GM23248 (cell line): ENCODE measurements at regions not wholly inside any gene's neighbourhood (a gene's known extent, or its start where the extent isn't known, plus 50 kb on each side); places are given as distances from the start of the nearest gene placed in this dataset.

Experiments used
- DNase-seq: peaks from one replicate; pipeline ENCODE4 v3.0.0-alpha.2; 2015
- H2AFZ ChIP-seq: fragments of 200-600 bp; sonication (generic); 2 replicates; pipeline ENCODE4 v1.6.1; 2016; ENCODE audit warnings: antibody characterized with exemption
- H3F3A ChIP-seq: fragments of 200-600 bp; sonication (generic); 2 replicates; pipeline ENCODE4 v1.6.1; 2016; ENCODE audit warnings: mild to moderate bottlenecking, antibody characterized with exemption, mixed run types; ENCODE audit not compliant: insufficient read depth
- H3K27ac ChIP-seq: fragments of 200-600 bp; sonication (generic); 2 replicates; pipeline ENCODE4 v1.5.1; 2016; ENCODE audit warnings: mild to moderate bottlenecking
- H3K27me3 ChIP-seq: fragments of 200-600 bp; sonication (generic); replicated peaks from 2 replicates; pipeline ENCODE4 v1.6.1; 2016; ENCODE audit warnings: mild to moderate bottlenecking; ENCODE audit not compliant: insufficient read depth
- H3K36me3 ChIP-seq: fragments of 200-600 bp; sonication (generic); 2 replicates; pipeline ENCODE4 v1.6.1; 2016; ENCODE audit warnings: low read depth, mild to moderate bottlenecking
- H3K4me1 ChIP-seq: fragments of 200-600 bp; sonication (generic); 2 replicates; pipeline ENCODE4 v1.6.1; 2016; ENCODE audit warnings: mild to moderate bottlenecking; ENCODE audit not compliant: insufficient read depth
- H3K4me2 ChIP-seq: fragments of 200-600 bp; sonication (generic); one replicate; pipeline ENCODE4 v1.6.1; 2016; ENCODE audit warnings: mild to moderate bottlenecking; ENCODE audit not compliant: unreplicated experiment
- H3K4me3 ChIP-seq: fragments of 200-600 bp; sonication (generic); 2 replicates; pipeline ENCODE4 v1.5.1; 2016; ENCODE audit warnings: mild to moderate bottlenecking
- H3K79me2 ChIP-seq: fragments of 200-600 bp; sonication (generic); 2 replicates; pipeline ENCODE4 v1.6.1; 2016; ENCODE audit warnings: mild to moderate bottlenecking; ENCODE audit not compliant: insufficient read depth
- H3K9ac ChIP-seq: fragments of 200-600 bp; sonication (generic); 2 replicates; pipeline ENCODE4 v1.6.1; 2016; ENCODE audit warnings: mild to moderate bottlenecking
- H3K9me2 ChIP-seq: fragments of 200-600 bp; sonication (generic); 2 replicates; pipeline ENCODE4 v1.6.1; 2016; ENCODE audit warnings: mixed run types, mild to moderate bottlenecking, moderate library complexity; ENCODE audit not compliant: insufficient read depth
- H3K9me3 ChIP-seq: fragments of 200-600 bp; sonication (generic); one replicate; pipeline ENCODE4 v1.6.1; 2017; ENCODE audit warnings: low read depth
- H4K20me1 ChIP-seq: fragments of 200-600 bp; sonication (generic); 2 replicates; pipeline ENCODE4 v1.6.0; 2016; ENCODE audit not compliant: insufficient read depth
- EZH2 ChIP-seq: fragments of 200-600 bp; sonication (generic); IDR thresholded peaks from 2 replicates; pipeline ENCODE4 v1.6.1; 2018; ENCODE audit warnings: antibody characterized with exemption, mild to moderate bottlenecking; ENCODE audit not compliant: insufficient read depth, poor library complexity, severe bottlenecking
- EZH2phosphoT487 ChIP-seq: fragments of 200-600 bp; sonication (generic); IDR thresholded peaks from 2 replicates; pipeline ENCODE4 v1.6.1; 2018; ENCODE audit warnings: antibody characterized with exemption, moderate library complexity, mild to moderate bottlenecking, low read depth; ENCODE audit not compliant: insufficient read depth
- WGBS, 2 experiments: methylation state at CpG; one replicate each; pipeline ENCODE4 v1.1.6; 2015 to 2017; ENCODE audit warnings: low lambda C conversion rate in 2 of 2, low coverage in 1 of 2; ENCODE audit errors: missing lambda C conversion rate in 2 of 2; 5-methylcytosine and 5-hydroxymethylcytosine counted together
- in situ Hi-C: fragments of 300-500 bp; cut with MboI; formaldehyde crosslinking; loops from 2 replicates; pipeline ENCODE4 v1.15.0; 2020

- Histone ChIP-seq H3K79me2 (no peaks in the 10 kb centered on the region), H3K27ac (no peak overlapping the region), H3K36me3 (no peaks in the 10 kb centered on the region), H4K20me1 (no peaks in the 10 kb centered on the region), H3K9me3 (no peaks in the 10 kb centered on the region), H3K9me2 (no peaks in the 10 kb centered on the region), H3K4me1 (no peaks in the 10 kb centered on the region), H3F3A (no peaks in the 10 kb centered on the region), H3K4me3 (no peak overlapping the region), H3K27me3 (no peaks in the 10 kb centered on the region), H3K4me2 (no peak overlapping the region), H3K9ac (no peak overlapping the region), H2AFZ (no peak overlapping the region)
- WGBS, 2 experiments: 14 to 32% methylated on average over 2 of the region's 2 CpGs
- DNase-seq: no peak
- in situ Hi-C loops: no loop called here
- TF ChIP-seq EZH2 (no peak), EZH2phosphoT487 (no peak)
Measured at GRCh38 chr12:131254374-131254773, 300.7 kb downstream of the ADGRD1 start.

GRCh38 chr12:131258398-131258797, 304.7 kb downstream of the ADGRD1 start:
- no peaks in the 10 kb centered on the region for H3F3A ChIP-seq
- no peaks in the 10 kb centered on the region for H3K9me3 ChIP-seq
- H3K9ac ChIP-seq: no peak overlapping the region
- no peak for DNase-seq
- WGBS, 2 experiments: 60 to 71% methylated on average over 5 to 8 of the region's 8 CpGs
- no peak overlapping the region for H2AFZ ChIP-seq
- no peak overlapping the region for H3K4me3 ChIP-seq
- H3K27ac ChIP-seq: no peak overlapping the region
- no peaks in the 10 kb centered on the region for H3K79me2 ChIP-seq
- H3K9me2 ChIP-seq: no peaks in the 10 kb centered on the region
- no peak overlapping the region for H3K4me2 ChIP-seq
- no peaks in the 10 kb centered on the region for H3K27me3 ChIP-seq
- no peaks in the 10 kb centered on the region for H3K4me1 ChIP-seq
- TF ChIP-seq EZH2: no peak
- no peak for TF ChIP-seq EZH2phosphoT487
- no peaks in the 10 kb centered on the region for H3K36me3 ChIP-seq
- H4K20me1 ChIP-seq: no peaks in the 10 kb centered on the region
- in situ Hi-C loops: no loop called here

GRCh38 chr12:131260251-131260905, 306.7 kb downstream of the ADGRD1 start:
- TF ChIP-seq EZH2 (no peak), EZH2phosphoT487 (no peak)
- no peaks in the 10 kb centered on the region for H3K9me3 ChIP-seq
- H4K20me1 ChIP-seq: no peaks in the 10 kb centered on the region
- DNase-seq: no peak
- in situ Hi-C loops: no loop called here
- no peaks in the 10 kb centered on the region for H3K9me2 ChIP-seq
- H3K36me3 ChIP-seq: no peaks in the 10 kb centered on the region
- H2AFZ ChIP-seq: no peak overlapping the region
- no peak overlapping the region for H3K4me2 ChIP-seq
- no peak overlapping the region for H3K27ac ChIP-seq
- H3K4me3 ChIP-seq: no peak overlapping the region
- H3K79me2 ChIP-seq: no peaks in the 10 kb centered on the region
- H3K4me1 ChIP-seq: no peaks in the 10 kb centered on the region
- no peak overlapping the region for H3K9ac ChIP-seq
- no peaks in the 10 kb centered on the region for H3K27me3 ChIP-seq
- WGBS, 2 experiments: 59 to 65% methylated on average over 15 to 16 of the region's 16 CpGs
- no peaks in the 10 kb centered on the region for H3F3A ChIP-seq

GRCh38 chr12:131260954-131261353, 307.2 kb downstream of the ADGRD1 start:
- Histone ChIP-seq H3K27me3 (no peaks in the 10 kb centered on the region), H3K4me3 (no peak overlapping the region), H2AFZ (no peak overlapping the region), H3K36me3 (no peaks in the 10 kb centered on the region), H3K79me2 (no peaks in the 10 kb centered on the region), H4K20me1 (no peaks in the 10 kb centered on the region), H3K4me1 (no peaks in the 10 kb centered on the region), H3K27ac (no peak overlapping the region), H3K9me2 (no peaks in the 10 kb centered on the region), H3F3A (no peaks in the 10 kb centered on the region), H3K9ac (no peak overlapping the region), H3K4me2 (no peak overlapping the region), H3K9me3 (no peaks in the 10 kb centered on the region)
- in situ Hi-C loops: no loop called here
- WGBS, 2 experiments: 23 to 28% methylated on average over 6 of the region's 6 CpGs
- TF ChIP-seq EZH2 (no peak), EZH2phosphoT487 (no peak)
- no peak for DNase-seq

- no peak overlapping the region for H3K27ac ChIP-seq
- in situ Hi-C loops: no loop called here
- H3K79me2 ChIP-seq: no peaks in the 10 kb centered on the region
- no peak overlapping the region for H3K4me3 ChIP-seq
- WGBS, 2 experiments: 32 to 39% methylated on average over 16 to 17 of the region's 17 CpGs
- H3K9me2 ChIP-seq: no peaks in the 10 kb centered on the region
- H3K4me2 ChIP-seq: no peak overlapping the region
- DNase-seq: no peak
- H4K20me1 ChIP-seq: no peaks in the 10 kb centered on the region
- no peaks in the 10 kb centered on the region for H3K4me1 ChIP-seq
- no peak overlapping the region for H2AFZ ChIP-seq
- H3K27me3 ChIP-seq: no peaks in the 10 kb centered on the region
- no peaks in the 10 kb centered on the region for H3F3A ChIP-seq
- no peaks in the 10 kb centered on the region for H3K9me3 ChIP-seq
- no peaks in the 10 kb centered on the region for H3K36me3 ChIP-seq
- TF ChIP-seq EZH2phosphoT487 (no peak), EZH2 (no peak)
- H3K9ac ChIP-seq: no peak overlapping the region
Measured at GRCh38 chr12:131261906-131262305, 308.2 kb downstream of the ADGRD1 start.
